ENCODE measurements at regions not wholly inside any gene's neighbourhood (a gene's known extent, or its start where the extent isn't known, plus 50 kb on each side); places are given as distances from the start of the nearest gene placed in this dataset.

DNA sequence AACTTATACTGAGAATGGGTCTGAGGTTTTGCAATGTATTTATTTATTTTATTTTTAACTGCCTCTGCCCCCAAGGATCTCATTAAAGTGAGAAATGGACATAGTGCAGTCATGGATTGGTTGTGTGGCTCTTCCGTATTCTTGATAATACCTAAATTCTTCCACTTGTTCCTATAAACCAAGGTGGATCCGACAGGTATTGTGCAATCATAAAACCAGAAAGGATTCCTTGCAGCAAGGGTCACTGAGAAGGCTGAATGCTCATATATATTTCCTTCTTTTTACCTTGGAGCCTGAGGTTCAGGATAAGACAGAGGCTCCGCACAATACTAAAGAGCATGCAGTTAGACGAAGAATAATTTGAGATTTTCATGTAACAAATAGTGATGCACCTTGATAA lies 826.0 kb upstream of the SOX11 start:
- WGBS = 95% methylated on average over 4 of the region's 4 CpGs
- H3K4me1 ChIP-seq = no peaks in the 10 kb centered on the region
- H3K27ac ChIP-seq (replicated peaks in 1 of 4) = no peak overlapping the region
- no peaks in the 10 kb centered on the region for H3K27me3 ChIP-seq
- intact Hi-C loops (cut with DNase I) = no loop called here
- no peaks in the 10 kb centered on the region for H3K9me3 ChIP-seq
- H3K36me3 ChIP-seq = no peaks in the 10 kb centered on the region
- no peak for DNase-seq (ENCODE audit: extremely low spot score)
- TF ChIP-seq EP300 (IDR thresholded peaks at IDR 0.05) (no peak), POLR2AphosphoS5 (IDR thresholded peaks at IDR 0.05) (no peak), POLR2A (IDR thresholded peaks at IDR 0.05; ENCODE audit: low read depth) (no peak)
- TF ChIP-seq, protein P1, sequence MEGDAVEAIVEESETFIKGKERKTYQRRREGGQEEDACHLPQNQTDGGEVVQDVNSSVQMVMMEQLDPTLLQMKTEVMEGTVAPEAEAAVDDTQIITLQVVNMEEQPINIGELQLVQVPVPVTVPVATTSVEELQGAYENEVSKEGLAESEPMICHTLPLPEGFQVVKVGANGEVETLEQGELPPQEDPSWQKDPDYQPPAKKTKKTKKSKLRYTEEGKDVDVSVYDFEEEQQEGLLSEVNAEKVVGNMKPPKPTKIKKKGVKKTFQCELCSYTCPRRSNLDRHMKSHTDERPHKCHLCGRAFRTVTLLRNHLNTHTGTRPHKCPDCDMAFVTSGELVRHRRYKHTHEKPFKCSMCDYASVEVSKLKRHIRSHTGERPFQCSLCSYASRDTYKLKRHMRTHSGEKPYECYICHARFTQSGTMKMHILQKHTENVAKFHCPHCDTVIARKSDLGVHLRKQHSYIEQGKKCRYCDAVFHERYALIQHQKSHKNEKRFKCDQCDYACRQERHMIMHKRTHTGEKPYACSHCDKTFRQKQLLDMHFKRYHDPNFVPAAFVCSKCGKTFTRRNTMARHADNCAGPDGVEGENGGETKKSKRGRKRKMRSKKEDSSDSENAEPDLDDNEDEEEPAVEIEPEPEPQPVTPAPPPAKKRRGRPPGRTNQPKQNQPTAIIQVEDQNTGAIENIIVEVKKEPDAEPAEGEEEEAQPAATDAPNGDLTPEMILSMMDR (IDR thresholded peaks at IDR 0.05) = no peak
- H3K4me3 ChIP-seq = no peak overlapping the region

DNA sequence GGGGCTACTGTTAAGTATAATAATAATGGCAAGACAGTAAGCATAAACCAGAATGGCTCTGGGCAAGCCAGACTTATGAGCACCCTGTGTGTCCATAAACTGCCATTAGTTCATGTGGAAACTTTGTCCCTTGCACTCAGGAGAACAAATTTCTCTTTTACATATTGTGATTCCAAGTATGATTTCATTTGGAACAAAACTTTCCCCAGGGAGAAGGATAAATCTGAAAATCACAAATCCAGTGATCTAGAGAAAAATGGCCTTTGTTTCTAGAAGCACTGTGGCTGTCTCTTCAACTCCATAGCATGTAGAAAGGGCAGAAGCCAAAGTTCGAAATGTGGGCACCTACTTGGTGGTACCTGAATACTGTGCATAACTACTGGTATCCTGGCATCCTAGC lies 823.7 kb upstream of the SOX11 start:
- Histone ChIP-seq H3K27me3 (no peaks in the 10 kb centered on the region), H3K9me3 (no peaks in the 10 kb centered on the region), H3K4me3 (no peak overlapping the region), H3K36me3 (no peaks in the 10 kb centered on the region), H3K27ac (replicated peaks in 1 of 4) (no peak overlapping the region), H3K4me1 (no peaks in the 10 kb centered on the region)
- intact Hi-C loops (cut with DNase I) = no loop called here
- WGBS = 85% methylated on average over 1 of the region's 1 CpG
- TF ChIP-seq POLR2AphosphoS5 (IDR thresholded peaks at IDR 0.05) (no peak), POLR2A (IDR thresholded peaks at IDR 0.05; ENCODE audit: low read depth) (no peak), EP300 (IDR thresholded peaks at IDR 0.05) (no peak)
- TF ChIP-seq, protein P1 (IDR thresholded peaks at IDR 0.05) = no peak
- DNase-seq (ENCODE audit: extremely low spot score) = no peak

DNA sequence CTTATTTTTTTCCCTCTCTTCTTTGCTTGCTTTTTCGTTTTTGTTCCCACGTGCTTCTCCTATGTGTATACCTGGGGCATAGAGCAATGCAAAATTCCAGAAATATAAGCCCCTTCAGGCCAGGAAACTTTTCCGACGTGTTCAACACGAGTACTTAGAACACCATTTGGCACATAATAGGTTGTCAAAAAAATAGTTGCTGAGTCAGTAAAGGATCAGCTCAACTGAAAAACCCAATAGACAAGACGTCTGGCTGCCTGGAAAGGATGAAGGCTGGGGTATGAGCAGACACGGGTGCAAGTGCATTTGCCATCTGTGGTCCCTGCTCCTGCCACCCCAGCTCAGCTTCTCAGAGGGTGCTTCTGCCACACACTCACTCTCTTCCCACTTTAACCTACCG lies 823.0 kb upstream of the SOX11 start:
- TF ChIP-seq, protein P1 (IDR thresholded peaks at IDR 0.05) = no peak
- TF ChIP-seq EP300 (IDR thresholded peaks at IDR 0.05) = no peak
- no peak for TF ChIP-seq POLR2A (IDR thresholded peaks at IDR 0.05; ENCODE audit: low read depth)
- no peak for TF ChIP-seq POLR2AphosphoS5 (IDR thresholded peaks at IDR 0.05)
- H3K9me3 ChIP-seq = no peaks in the 10 kb centered on the region
- H3K36me3 ChIP-seq = no peaks in the 10 kb centered on the region
- H3K27ac ChIP-seq (replicated peaks in 1 of 4) = no peak overlapping the region
- 88% methylated on average over 8 of the region's 8 CpGs for WGBS
- H3K4me3 ChIP-seq = no peak overlapping the region
- no peaks in the 10 kb centered on the region for H3K27me3 ChIP-seq
- no peak for DNase-seq (ENCODE audit: extremely low spot score)
- intact Hi-C loops (cut with DNase I) = no loop called here
- no peaks in the 10 kb centered on the region for H3K4me1 ChIP-seq

DNA sequence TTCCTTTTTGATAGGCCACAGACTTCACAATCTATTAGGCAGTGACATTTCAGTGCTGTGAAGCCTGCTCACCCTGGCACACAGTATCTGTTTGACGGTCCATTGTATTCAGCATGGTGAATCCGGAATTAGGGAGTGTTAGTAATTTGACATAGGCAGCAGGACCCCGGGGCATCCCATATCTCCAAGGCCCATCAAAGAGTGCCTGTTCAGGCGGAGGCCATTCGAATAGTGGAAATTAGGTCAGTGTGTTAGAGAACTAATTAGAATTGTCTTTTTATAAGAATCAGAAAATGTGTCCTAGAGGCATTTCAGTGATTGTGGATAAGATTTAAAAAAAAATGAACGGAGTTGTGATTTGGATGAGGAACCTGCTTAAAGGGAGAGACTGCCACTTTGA lies 818.8 kb upstream of the SOX11 start:
- H3K4me3 ChIP-seq = no peak overlapping the region
- TF ChIP-seq POLR2A (IDR thresholded peaks at IDR 0.05; ENCODE audit: low read depth) (no peak), POLR2AphosphoS5 (IDR thresholded peaks at IDR 0.05) (no peak), EP300 (IDR thresholded peaks at IDR 0.05) (no peak)
- TF ChIP-seq, protein P1 (IDR thresholded peaks at IDR 0.05) = no peak
- H3K27me3 ChIP-seq = no peaks in the 10 kb centered on the region
- no peak overlapping the region for H3K27ac ChIP-seq (replicated peaks in 1 of 4)
- no peak for DNase-seq (ENCODE audit: extremely low spot score)
- intact Hi-C loops (cut with DNase I) = no loop called here
- H3K9me3 ChIP-seq = no peaks in the 10 kb centered on the region
- WGBS = 91% methylated on average over 6 of the region's 6 CpGs
- no peaks in the 10 kb centered on the region for H3K36me3 ChIP-seq
- no peaks in the 10 kb centered on the region for H3K4me1 ChIP-seq

DNA sequence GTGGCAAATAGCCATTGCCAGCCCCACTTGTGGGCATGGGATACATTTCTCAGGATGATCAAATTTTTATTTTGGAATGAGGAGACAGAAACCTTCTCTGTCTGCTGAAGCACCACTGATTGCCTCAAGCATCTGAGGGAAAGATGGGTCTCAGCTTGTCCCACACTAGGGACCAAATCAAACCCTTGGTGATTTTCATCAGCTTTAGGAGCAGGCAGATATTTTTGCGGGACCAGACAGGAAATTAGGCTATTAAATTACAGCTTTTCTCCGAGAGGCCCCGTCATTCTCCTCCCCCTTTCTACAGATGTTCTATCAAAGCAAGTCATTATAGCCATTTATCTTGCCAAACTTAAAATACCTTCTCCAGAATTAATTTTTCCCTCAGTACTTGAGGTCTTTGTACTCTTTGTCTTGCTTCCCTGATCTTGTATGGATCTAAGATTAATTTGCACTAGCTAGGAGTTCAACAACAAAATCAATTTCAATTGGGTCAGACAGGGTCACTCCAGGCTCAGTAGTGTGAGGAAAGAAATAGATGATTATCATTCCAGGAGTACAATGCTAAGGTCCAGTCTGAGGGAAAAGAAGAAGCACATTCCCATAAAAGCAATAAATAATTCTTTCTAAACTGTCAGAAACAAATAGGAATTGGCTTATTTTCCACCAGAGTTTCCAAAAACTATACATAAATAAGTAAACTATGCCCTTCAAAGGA lies 818.1 kb upstream of the SOX11 start:
- WGBS = 65% methylated on average over 3 of the region's 3 CpGs
- DNase-seq (ENCODE audit: extremely low spot score) = no peak
- Histone ChIP-seq H3K9me3 (no peaks in the 10 kb centered on the region), H3K27me3 (no peaks in the 10 kb centered on the region), H3K4me3 (no peak overlapping the region), H3K4me1 (no peaks in the 10 kb centered on the region), H3K36me3 (no peaks in the 10 kb centered on the region), H3K27ac (replicated peaks in 1 of 4) (no peak overlapping the region)
- intact Hi-C loops (cut with DNase I) = no loop called here
- TF ChIP-seq, protein P1 (IDR thresholded peaks at IDR 0.05) = no peak
- TF ChIP-seq POLR2AphosphoS5 (IDR thresholded peaks at IDR 0.05) (no peak), EP300 (IDR thresholded peaks at IDR 0.05) (no peak), POLR2A (IDR thresholded peaks at IDR 0.05; ENCODE audit: low read depth) (no peak)
